T-cell (primary cell): ENCODE measurements at regions not wholly inside any gene's neighbourhood (a gene's known extent, or its start where the extent isn't known, plus 50 kb on each side); places are given as distances from the start of the nearest gene placed in this dataset.

Source experiments
- ATAC-seq, 4 experiments: fragments of 200-7000 bp in 3 of 4; fragments of 150-1000 bp in 1 of 4; cut with Tn5 transposase; replicated peaks in 1 of 4; 1 replicate in 3 of 4; 2 replicates in 1 of 4; pipeline ENCODE4 v1.10.0; 2021; ENCODE audit warnings: moderate library complexity in 3 of 4, mild to moderate bottlenecking in 2 of 4, moderate number of reproducible peaks in 1 of 4
- CTCF ChIA-PET, 2 donors: fragments of 300-600 bp; sonication (Branson Sonifier 250); formaldehyde crosslinking; loops; one replicate each; lab custom pipeline; 2022; ENCODE audit warnings: antibody characterized with exemption in 2 of 2; lab: Charles Lee
- POLR2A ChIA-PET, 2 donors: fragments of 300-600 bp; sonication (Branson Sonifier 250); formaldehyde crosslinking; loops; one replicate each; lab custom pipeline; 2022; ENCODE audit warnings: antibody characterized with exemption in 2 of 2; lab: Charles Lee
- DNase-seq, 35 experiments: peaks; one replicate each; pipeline versions ENCODE4 v3.0.0 to v3.0.0-alpha.2; 2013 to 2023
- H3K27ac ChIP-seq: one replicate; pipeline ENCODE4 v1.5.1; 2013; ENCODE audit warnings: low read length
- H3K27me3 ChIP-seq, 2 experiments: replicated peaks in 1 of 2; 1 replicate in 1 of 2; 2 replicates in 1 of 2; pipeline versions ENCODE4 v1.6.1 to v1.7.0; 2013; ENCODE audit warnings: low read length in 1 of 2, mixed read lengths in 1 of 2; ENCODE audit not compliant: control insufficient read depth in 2 of 2, insufficient read depth in 2 of 2; ENCODE audit errors: extremely low read depth in 1 of 2
- H3K36me3 ChIP-seq, 2 donors: 1 replicate in 1 of 2; 2 replicates in 1 of 2; pipeline versions ENCODE4 v1.6.1 to v1.7.0; 2013; ENCODE audit warnings: low read length in 1 of 2; ENCODE audit not compliant: control insufficient read depth in 2 of 2, insufficient read depth in 1 of 2; ENCODE audit errors: extremely low read depth in 1 of 2
- H3K4me1 ChIP-seq, 2 experiments: 1 replicate in 1 of 2; 2 replicates in 1 of 2; pipeline versions ENCODE4 v1.6.1 to v1.7.0; 2013; ENCODE audit warnings: low read length in 2 of 2, mixed read lengths in 1 of 2; ENCODE audit not compliant: insufficient read depth in 2 of 2, control insufficient read depth in 1 of 2; ENCODE audit errors: extremely low read depth in 1 of 2
- H3K4me3 ChIP-seq, 2 donors: 1 replicate in 1 of 2; 2 replicates in 1 of 2; pipeline versions ENCODE4 v1.5.1 to v1.7.0; 2013; ENCODE audit warnings: mild to moderate bottlenecking in 2 of 2, low read length in 1 of 2, moderate library complexity in 1 of 2; ENCODE audit not compliant: control insufficient read depth in 1 of 2; ENCODE audit errors: extremely low read depth in 1 of 2
- H3K9me3 ChIP-seq: 2 replicates; pipeline ENCODE4 v1.7.0; 2013
- H3K27ac Mint-ChIP-seq, 2 donors: one replicate each; pipeline ENCODE4 v1.8.0; 2020 to 2021; ENCODE audit warnings: mild to moderate bottlenecking in 2 of 2, mixed read lengths in 2 of 2
- H3K27me3 Mint-ChIP-seq, 2 donors: one replicate each; pipeline ENCODE4 v1.8.0; 2021 to 2022; ENCODE audit warnings: mixed read lengths in 2 of 2
- H3K36me3 Mint-ChIP-seq: one replicate; pipeline ENCODE4 v1.8.0; 2021; ENCODE audit warnings: mixed read lengths
- H3K4me1 Mint-ChIP-seq, 3 donors: one replicate each; pipeline ENCODE4 v1.8.0; 2020 to 2022; ENCODE audit warnings: mixed read lengths in 3 of 3, mild to moderate bottlenecking in 1 of 3
- H3K4me3 Mint-ChIP-seq, 3 donors: one replicate each; pipeline ENCODE4 v1.8.0; 2020 to 2022; ENCODE audit warnings: mild to moderate bottlenecking in 3 of 3, mixed read lengths in 3 of 3, moderate library complexity in 3 of 3
- H3K9me3 Mint-ChIP-seq, 3 donors: one replicate each; pipeline ENCODE4 v1.8.0; 2020 to 2022; ENCODE audit warnings: mixed read lengths in 3 of 3
- WGBS: methylation state at CpG from one replicate; pipeline ENCODE4 v1.1.5; 2013; ENCODE audit warnings: missing lambda C conversion rate; ENCODE audit not compliant: insufficient coverage; 5-methylcytosine and 5-hydroxymethylcytosine counted together

DNA sequence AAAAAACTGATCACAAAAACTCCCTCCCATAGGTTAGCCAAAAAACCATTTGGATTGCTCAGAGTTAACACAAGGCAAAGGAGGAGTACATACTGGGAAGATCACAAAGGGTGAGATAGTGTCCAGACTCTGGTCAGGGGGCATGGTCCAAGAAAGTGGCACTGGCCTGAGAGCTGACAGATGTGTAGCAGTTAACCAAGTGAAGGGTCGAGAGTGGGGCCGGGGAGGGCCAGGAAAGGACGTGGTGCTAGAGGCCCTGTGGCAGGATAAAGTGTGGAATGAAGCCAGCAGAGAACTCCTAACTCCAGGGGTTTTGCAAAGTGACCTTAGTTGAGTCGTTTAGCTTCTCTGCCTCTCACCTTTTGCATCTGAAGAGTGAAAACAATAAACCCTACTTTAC is 290.5 kb downstream of the FOXA2 start:
- Histone ChIP-seq H3K4me3 (no peak overlapping the region), H3K27me3 (no peaks in the 10 kb centered on the region), H3K4me1 (no peaks in the 10 kb centered on the region), H3K27ac (no peak overlapping the region), H3K9me3 (no peaks in the 10 kb centered on the region), H3K36me3 (no peaks in the 10 kb centered on the region)
- Mint-ChIP-seq H3K27me3 (peaks cover 0 to 5% of the 10 kb centered on the region in 2 donors), H3K4me3 (no peak overlapping the region), H3K9me3 (peaks cover 4 to 17% (median 14%) of the 10 kb centered on the region in 3 donors), H3K4me1 (no peaks in the 10 kb centered on the region), H3K27ac (no peak overlapping the region), H3K36me3 (no peaks in the 10 kb centered on the region)
- ChIA-PET CTCF (no interaction called here), POLR2A (interaction anchor here in 1 of 2 donors (0.5 kb wide), 1 partner anchor 18 kb away, joined by 3 read pairs; no protein-coding TSS in a partner anchor)
- DNase-seq (no peak), ATAC-seq (no peak)
- 60% methylated on average over 1 of the region's 4 CpGs for WGBS

DNA sequence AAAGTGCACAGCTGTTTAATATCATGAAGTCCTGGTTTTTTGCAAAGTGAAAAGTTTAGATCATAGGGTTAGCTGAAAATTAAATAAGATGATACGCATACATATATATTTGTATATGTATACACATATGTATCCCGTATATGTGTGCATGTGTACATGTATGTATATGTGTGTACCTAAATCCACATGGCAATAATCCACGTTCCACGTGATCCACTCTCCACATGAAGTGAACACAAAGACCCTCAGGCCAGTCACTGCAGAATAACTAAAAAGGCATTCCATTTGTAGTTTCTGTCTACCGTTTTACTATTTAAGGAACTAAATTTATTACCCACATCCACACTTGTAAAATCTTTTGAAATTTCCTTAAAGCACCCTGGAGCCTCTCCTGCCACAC is 294.9 kb downstream of the FOXA2 start:
- no peaks in the 10 kb centered on the region for H3K4me1 ChIP-seq
- WGBS: 0% methylated on average over 1 of the region's 5 CpGs
- no peak for ATAC-seq

DNA sequence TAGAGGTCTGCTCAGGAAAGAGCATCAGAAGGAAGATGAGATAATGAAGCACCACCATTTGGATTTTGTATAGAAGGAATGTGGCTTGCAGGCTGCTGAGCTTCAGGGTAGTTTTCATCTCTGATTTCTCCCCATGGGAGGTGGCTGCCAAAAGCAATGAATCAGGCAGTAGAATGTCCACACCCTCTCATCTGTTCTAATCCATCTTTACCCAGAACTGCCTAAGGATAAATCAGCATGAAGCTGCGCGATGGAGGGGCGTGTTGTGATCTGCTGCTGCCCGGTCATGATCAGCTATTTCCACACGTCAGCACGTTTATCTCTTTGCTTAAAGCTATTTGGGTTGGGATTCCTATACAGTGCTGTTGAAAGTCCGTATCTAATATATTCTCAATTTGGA is 295.4 kb downstream of the FOXA2 start:
- Histone ChIP-seq H3K36me3 (no peaks in the 10 kb centered on the region), H3K4me1 (no peaks in the 10 kb centered on the region), H3K4me3 (no peak overlapping the region), H3K27ac (no peak overlapping the region), H3K27me3 (no peaks in the 10 kb centered on the region), H3K9me3 (no peaks in the 10 kb centered on the region)
- ChIA-PET POLR2A (interaction anchor here in 1 of 2 donors (0.6 kb wide), 1 partner anchor 34 kb away, joined by 3 read pairs; no protein-coding TSS in a partner anchor), CTCF (no interaction called here)
- DNase-seq (no peak), ATAC-seq (no peak)
- Mint-ChIP-seq H3K27me3 (peaks cover 0 to 9% of the 10 kb centered on the region in 2 donors), H3K36me3 (no peaks in the 10 kb centered on the region), H3K27ac (no peak overlapping the region), H3K4me3 (no peak overlapping the region), H3K4me1 (no peaks in the 10 kb centered on the region), H3K9me3 (peaks cover 1 to 21% (median 6%) of the 10 kb centered on the region in 3 donors)
- 94% methylated on average over 7 of the region's 7 CpGs for WGBS

More for the DNA sequence above, 294.9 kb downstream of the FOXA2 start:
- no peaks in the 10 kb centered on the region for H3K36me3 ChIP-seq
- H3K9me3 ChIP-seq: no peaks in the 10 kb centered on the region
- peaks cover 0 to 9% of the 10 kb centered on the region in 2 donors for H3K27me3 Mint-ChIP-seq
- peaks cover 1 to 21% (median 6%) of the 10 kb centered on the region in 3 donors for H3K9me3 Mint-ChIP-seq
- CTCF ChIA-PET: no interaction called here
- no peak overlapping the region for H3K4me3 Mint-ChIP-seq
- no peak for DNase-seq
- no peak overlapping the region for H3K27ac ChIP-seq
- POLR2A ChIA-PET: interaction anchor here in 1 of 2 donors (0.6 kb wide), 1 partner anchor 34 kb away, joined by 3 read pairs; no protein-coding TSS in a partner anchor
- no peak overlapping the region for H3K27ac Mint-ChIP-seq
- H3K4me3 ChIP-seq: no peak overlapping the region
- no peaks in the 10 kb centered on the region for H3K36me3 Mint-ChIP-seq
- no peaks in the 10 kb centered on the region for H3K4me1 Mint-ChIP-seq
- no peaks in the 10 kb centered on the region for H3K27me3 ChIP-seq

DNA sequence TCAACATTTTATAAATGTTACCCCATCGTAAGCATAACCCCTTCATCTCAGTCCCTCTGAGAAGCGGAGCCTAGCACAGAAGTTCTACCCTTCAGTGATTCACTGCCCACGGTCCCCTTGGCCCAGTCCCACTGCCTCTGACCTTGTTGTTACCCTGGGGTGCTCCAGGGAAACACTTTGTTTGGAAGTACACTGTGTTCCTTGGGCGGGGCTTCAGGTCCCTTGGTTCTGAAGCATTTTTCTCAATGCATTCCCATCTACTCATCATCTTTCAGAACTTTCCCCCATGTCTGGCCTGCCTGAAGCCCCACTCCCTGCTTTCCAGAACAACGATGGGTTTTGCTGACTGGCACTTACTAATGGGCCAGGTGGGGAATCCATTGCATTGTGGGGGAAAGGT is 296.2 kb downstream of the FOXA2 start:
- 74% methylated on average over 3 of the region's 5 CpGs for WGBS
- no peak overlapping the region for H3K4me3 ChIP-seq
- H3K4me1 ChIP-seq: no peaks in the 10 kb centered on the region
- H3K27ac ChIP-seq: no peak overlapping the region
- H3K4me1 Mint-ChIP-seq: no peaks in the 10 kb centered on the region
- no peak overlapping the region for H3K27ac Mint-ChIP-seq
- POLR2A ChIA-PET: no interaction called here
- H3K36me3 Mint-ChIP-seq: no peaks in the 10 kb centered on the region
- ATAC-seq (no peak), DNase-seq (no peak)
- H3K27me3 ChIP-seq: no peaks in the 10 kb centered on the region
- CTCF ChIA-PET: no interaction called here
- no peaks in the 10 kb centered on the region for H3K36me3 ChIP-seq
- no peak overlapping the region for H3K4me3 Mint-ChIP-seq
- H3K9me3 ChIP-seq: no peaks in the 10 kb centered on the region
- peaks cover 0 to 9% of the 10 kb centered on the region in 2 donors for H3K27me3 Mint-ChIP-seq
- peaks cover 1 to 18% (median 6%) of the 10 kb centered on the region in 3 donors for H3K9me3 Mint-ChIP-seq

DNA sequence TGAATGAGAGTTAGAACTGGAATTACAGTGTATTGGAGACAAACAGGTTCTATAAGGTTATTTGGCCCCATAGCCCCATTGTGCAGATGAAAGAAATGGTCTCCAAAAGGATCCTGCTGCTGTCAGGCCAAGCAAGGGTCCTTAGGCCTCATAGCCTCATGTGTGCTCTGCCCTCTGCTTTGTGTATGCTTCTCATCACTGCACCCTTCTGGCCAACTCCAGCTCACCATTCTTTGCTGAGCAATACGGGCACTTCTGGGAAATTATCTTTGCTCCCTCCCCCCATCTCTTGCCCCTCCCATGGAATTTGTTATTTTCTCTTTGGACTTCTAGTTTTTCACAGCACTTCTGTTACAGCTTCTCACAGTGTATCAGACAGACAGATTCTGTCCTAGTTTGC is 298.8 kb downstream of the FOXA2 start:
- DNase-seq (no peak), ATAC-seq (no peak)
- Mint-ChIP-seq H3K36me3 (no peaks in the 10 kb centered on the region), H3K27ac (no peak overlapping the region), H3K9me3 (peaks cover 2 to 13% (median 9%) of the 10 kb centered on the region in 3 donors), H3K27me3 (peaks cover 0 to 4% of the 10 kb centered on the region in 2 donors), H3K4me3 (no peak overlapping the region), H3K4me1 (no peaks in the 10 kb centered on the region)
- Histone ChIP-seq H3K36me3 (no peaks in the 10 kb centered on the region), H3K4me3 (no peak overlapping the region), H3K4me1 (no peaks in the 10 kb centered on the region), H3K27me3 (no peaks in the 10 kb centered on the region), H3K27ac (no peak overlapping the region), H3K9me3 (no peaks in the 10 kb centered on the region)
- POLR2A ChIA-PET: no interaction called here
- CTCF ChIA-PET: no interaction called here
- 78% methylated on average over 1 of the region's 1 CpG for WGBS

DNA sequence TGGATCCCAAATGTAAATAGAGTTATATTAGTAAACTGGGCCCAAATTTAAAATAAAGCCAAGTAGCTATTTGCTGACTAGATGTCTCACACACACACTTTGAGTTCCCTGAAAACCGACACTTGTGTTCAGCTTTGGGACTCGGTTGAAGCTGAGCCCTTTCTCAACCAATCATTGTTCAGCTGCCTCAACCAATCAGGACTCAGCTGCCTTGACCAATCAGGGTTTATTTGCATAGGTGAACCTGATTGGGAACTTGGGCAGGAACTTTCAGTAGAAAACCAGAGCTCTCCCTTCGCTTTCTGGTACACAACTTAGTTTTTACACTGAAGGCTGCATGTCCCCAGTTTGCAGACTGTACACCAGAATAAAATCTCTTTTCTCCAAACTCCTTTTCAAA is 301.7 kb downstream of the FOXA2 start:
- Mint-ChIP-seq H3K4me3 (no peak overlapping the region), H3K27me3 (no peaks in the 10 kb centered on the region), H3K36me3 (no peaks in the 10 kb centered on the region), H3K27ac (no peak overlapping the region), H3K9me3 (peaks cover 8 to 9% (median 8%) of the 10 kb centered on the region in 3 donors), H3K4me1 (no peaks in the 10 kb centered on the region)
- Histone ChIP-seq H3K4me3 (no peak overlapping the region), H3K27ac (no peak overlapping the region), H3K4me1 (no peaks in the 10 kb centered on the region), H3K27me3 (no peaks in the 10 kb centered on the region), H3K9me3 (no peaks in the 10 kb centered on the region), H3K36me3 (no peaks in the 10 kb centered on the region)
- 84% methylated on average over 3 of the region's 3 CpGs for WGBS
- DNase-seq (no peak), ATAC-seq (no peak)
- CTCF ChIA-PET: no interaction called here
- POLR2A ChIA-PET: no interaction called here

GRCh38 chr20:22274330-22274729 is 310.0 kb downstream of the FOXA2 start:
- H3K27ac ChIP-seq: no peak overlapping the region
- POLR2A ChIA-PET: no interaction called here
- Mint-ChIP-seq H3K9me3 (peaks cover 0 to 16% (median 14%) of the 10 kb centered on the region in 3 donors), H3K27me3 (no peaks in the 10 kb centered on the region), H3K4me1 (no peaks in the 10 kb centered on the region), H3K4me3 (no peak overlapping the region), H3K36me3 (no peaks in the 10 kb centered on the region), H3K27ac (no peak overlapping the region)
- H3K4me3 ChIP-seq: no peak overlapping the region
- DNase-seq: no peak
- CTCF ChIA-PET: no interaction called here
- ATAC-seq: no peak
- no peaks in the 10 kb centered on the region for H3K27me3 ChIP-seq
- H3K9me3 ChIP-seq: no peaks in the 10 kb centered on the region
- WGBS: no CpG with 5 or more reads among the region's 4 CpGs
- no peaks in the 10 kb centered on the region for H3K4me1 ChIP-seq
- no peaks in the 10 kb centered on the region for H3K36me3 ChIP-seq
